Esophagus muscularis mucosa (tissue), 4 donors: ENCODE measurements at regions not wholly inside any gene's neighbourhood (a gene's known extent, or its start where the extent isn't known, plus 50 kb on each side); places are given as distances from the start of the nearest gene placed in this dataset.

Experiments
- DNase-seq: peaks from one replicate; pipeline ENCODE4 v3.0.0-alpha.2; 2017; ENCODE audit errors: extremely low spot score
- H3K27ac ChIP-seq, 4 donors: fragments of 200-600 bp; sonication (generic); replicated peaks in 1 of 4; 1 replicate in 3 of 4; 2 replicates in 1 of 4; pipeline ENCODE4 v1.5.1; 2016 to 2019; ENCODE audit warnings: mild to moderate bottlenecking in 1 of 4
- H3K27me3 ChIP-seq, 4 donors: fragments of 200-600 bp; sonication (generic); one replicate each; pipeline versions ENCODE4 v1.5.1 to v1.6.0; 2016 to 2019
- H3K36me3 ChIP-seq, 4 donors: fragments of 200-600 bp; sonication (generic); one replicate each; pipeline ENCODE4 v1.5.1; 2016 to 2019
- H3K4me1 ChIP-seq, 4 donors: fragments of 200-600 bp; sonication (generic); one replicate each; pipeline ENCODE4 v1.5.1; 2016 to 2019
- H3K4me3 ChIP-seq, 4 donors: fragments of 200-600 bp; sonication (generic); 1 replicate in 2 of 4; 2 replicates in 2 of 4; pipeline ENCODE4 v1.5.1; 2016 to 2019; ENCODE audit warnings: mild to moderate bottlenecking in 4 of 4, moderate library complexity in 1 of 4
- H3K9me3 ChIP-seq, 4 donors: fragments of 200-600 bp; sonication (generic); 1 replicate in 3 of 4; 2 replicates in 1 of 4; pipeline ENCODE4 v1.5.1; 2016 to 2019
- EP300 ChIP-seq: sonication (generic); formaldehyde crosslinking; IDR thresholded peaks from one replicate; pipeline ENCODE4 v1.6.1; 2017; ENCODE audit warnings: antibody characterized with exemption
- POLR2A ChIP-seq: fragments of 450-650 bp; IDR thresholded peaks from one replicate; pipeline ENCODE4 v1.6.1; 2017; ENCODE audit warnings: antibody characterized with exemption, moderate library complexity, mild to moderate bottlenecking, low read depth
- POLR2AphosphoS5 ChIP-seq, 2 donors: sonication (generic); formaldehyde crosslinking; IDR thresholded peaks; one replicate each; pipeline ENCODE4 v1.6.1; 2017; ENCODE audit warnings: antibody characterized with exemption in 2 of 2
- WGBS: methylation state at CpG from one replicate; pipeline ENCODE4 v1.1.5; 2018; 5-methylcytosine and 5-hydroxymethylcytosine counted together
- intact Hi-C: fragments of 100-400 bp; cut with DNase I; formaldehyde crosslinking; loops from one replicate; pipeline ENCODE4 v1.15.1; 2023
- TF ChIP-seq, protein P1 (sequence below), 3 experiments: fragments of 200-600 bp in 2 of 3; fragments of 450-650 bp in 1 of 3; sonication (generic) in 2 of 3; IDR thresholded peaks; one replicate each; pipeline ENCODE4 v1.5.1; 2017 to 2019; ENCODE audit warnings: antibody characterized with exemption in 3 of 3, mild to moderate bottlenecking in 2 of 3, moderate library complexity in 1 of 3

DNA sequence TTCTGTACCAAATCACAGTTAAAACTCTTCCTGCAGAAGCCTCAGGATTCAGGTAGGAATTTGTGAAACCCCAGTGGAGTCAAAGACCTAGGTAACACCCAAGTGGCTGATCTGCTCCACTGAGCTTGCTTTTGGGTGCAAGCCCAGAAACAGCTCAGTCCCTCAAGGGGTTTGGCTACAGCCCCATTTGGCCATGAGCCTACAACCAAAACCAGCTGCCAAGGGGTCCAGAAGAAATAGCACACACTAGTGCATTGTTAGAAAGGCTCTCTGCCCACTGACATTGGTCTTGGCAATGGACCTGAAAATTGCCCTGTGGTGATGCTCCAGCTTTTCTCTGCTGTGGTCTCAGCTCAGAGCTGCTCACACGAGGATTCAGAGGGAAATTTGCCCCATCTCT, 577.4 kb upstream of the INTU start:
- H3K27me3 ChIP-seq = no peaks in the 10 kb centered on the region
- H3K9me3 ChIP-seq = peaks cover 0 to 19% (median 12%) of the 10 kb centered on the region in 4 donors
- H3K27ac ChIP-seq = no peak overlapping the region
- no peak overlapping the region for H3K4me3 ChIP-seq
- no CpG with 5 or more reads among the region's 1 CpG for WGBS
- intact Hi-C loops = no loop called here
- DNase-seq = no peak
- H3K36me3 ChIP-seq = no peaks in the 10 kb centered on the region
- H3K4me1 ChIP-seq = no peaks in the 10 kb centered on the region
- TF ChIP-seq EP300 (no peak), POLR2AphosphoS5 (IDR thresholded peaks at IDR 0.05) (no peak), POLR2A (no peak)
- TF ChIP-seq, protein P1, sequence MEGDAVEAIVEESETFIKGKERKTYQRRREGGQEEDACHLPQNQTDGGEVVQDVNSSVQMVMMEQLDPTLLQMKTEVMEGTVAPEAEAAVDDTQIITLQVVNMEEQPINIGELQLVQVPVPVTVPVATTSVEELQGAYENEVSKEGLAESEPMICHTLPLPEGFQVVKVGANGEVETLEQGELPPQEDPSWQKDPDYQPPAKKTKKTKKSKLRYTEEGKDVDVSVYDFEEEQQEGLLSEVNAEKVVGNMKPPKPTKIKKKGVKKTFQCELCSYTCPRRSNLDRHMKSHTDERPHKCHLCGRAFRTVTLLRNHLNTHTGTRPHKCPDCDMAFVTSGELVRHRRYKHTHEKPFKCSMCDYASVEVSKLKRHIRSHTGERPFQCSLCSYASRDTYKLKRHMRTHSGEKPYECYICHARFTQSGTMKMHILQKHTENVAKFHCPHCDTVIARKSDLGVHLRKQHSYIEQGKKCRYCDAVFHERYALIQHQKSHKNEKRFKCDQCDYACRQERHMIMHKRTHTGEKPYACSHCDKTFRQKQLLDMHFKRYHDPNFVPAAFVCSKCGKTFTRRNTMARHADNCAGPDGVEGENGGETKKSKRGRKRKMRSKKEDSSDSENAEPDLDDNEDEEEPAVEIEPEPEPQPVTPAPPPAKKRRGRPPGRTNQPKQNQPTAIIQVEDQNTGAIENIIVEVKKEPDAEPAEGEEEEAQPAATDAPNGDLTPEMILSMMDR (IDR thresholded peaks at IDR 0.05) = no peak

DNA sequence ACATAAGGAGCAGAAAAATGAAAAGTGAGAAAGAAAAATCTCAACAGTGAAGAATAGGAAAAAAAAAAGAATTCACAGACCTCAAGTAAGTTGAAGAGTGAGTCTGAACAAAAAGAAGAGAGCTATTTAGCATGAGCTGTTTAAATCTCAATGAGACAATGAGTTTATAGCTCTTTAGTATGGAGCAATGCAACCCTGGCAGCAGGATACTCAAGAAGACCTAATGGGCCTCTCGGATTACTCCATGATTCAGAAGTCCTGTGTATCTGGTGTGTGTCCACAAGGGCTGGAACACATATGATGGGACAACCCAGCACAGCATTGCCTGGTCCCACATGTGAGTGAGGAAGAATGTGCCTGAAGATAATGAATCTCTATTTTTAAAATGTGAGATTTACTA, 563.1 kb upstream of the INTU start:
- DNase-seq = no peak
- H3K4me3 ChIP-seq = no peak overlapping the region
- no peak for TF ChIP-seq POLR2AphosphoS5 (IDR thresholded peaks at IDR 0.05)
- no peak for TF ChIP-seq POLR2A
- TF ChIP-seq, protein P1 (IDR thresholded peaks at IDR 0.05) = no peak
- no peak for TF ChIP-seq EP300
- no peaks in the 10 kb centered on the region for H3K4me1 ChIP-seq
- 88% methylated on average over 1 of the region's 1 CpG for WGBS
- no peak overlapping the region for H3K27ac ChIP-seq
- H3K9me3 ChIP-seq = no peaks in the 10 kb centered on the region
- H3K27me3 ChIP-seq = no peaks in the 10 kb centered on the region
- intact Hi-C loops = no loop called here
- no peaks in the 10 kb centered on the region for H3K36me3 ChIP-seq

DNA sequence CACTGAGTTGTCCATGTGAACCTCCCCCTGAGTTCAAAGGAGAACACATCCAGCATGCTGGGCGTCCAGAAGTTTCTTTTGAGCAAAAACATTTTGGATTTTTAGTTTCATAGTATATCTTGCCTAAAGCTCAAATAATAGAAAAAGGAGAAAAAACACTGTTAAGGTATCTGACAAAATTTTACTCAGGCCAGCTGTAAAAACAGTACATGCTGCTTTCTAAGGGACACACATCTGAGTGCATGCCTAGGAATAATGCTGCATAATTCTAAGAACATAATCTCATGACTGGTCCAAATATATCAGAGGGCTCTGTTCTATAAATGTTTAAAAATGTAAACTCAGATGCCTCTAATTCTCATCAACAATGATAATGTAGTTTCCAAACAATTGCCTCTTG, 561.3 kb upstream of the INTU start:
- Histone ChIP-seq H3K36me3 (no peaks in the 10 kb centered on the region), H3K27ac (no peak overlapping the region), H3K4me3 (no peak overlapping the region), H3K27me3 (no peaks in the 10 kb centered on the region), H3K4me1 (no peaks in the 10 kb centered on the region), H3K9me3 (no peaks in the 10 kb centered on the region)
- intact Hi-C loops = no loop called here
- TF ChIP-seq POLR2A (no peak), POLR2AphosphoS5 (IDR thresholded peaks at IDR 0.05) (no peak), EP300 (no peak)
- TF ChIP-seq, protein P1 (IDR thresholded peaks at IDR 0.05) = no peak
- 83% methylated on average over 1 of the region's 1 CpG for WGBS
- no peak for DNase-seq

DNA sequence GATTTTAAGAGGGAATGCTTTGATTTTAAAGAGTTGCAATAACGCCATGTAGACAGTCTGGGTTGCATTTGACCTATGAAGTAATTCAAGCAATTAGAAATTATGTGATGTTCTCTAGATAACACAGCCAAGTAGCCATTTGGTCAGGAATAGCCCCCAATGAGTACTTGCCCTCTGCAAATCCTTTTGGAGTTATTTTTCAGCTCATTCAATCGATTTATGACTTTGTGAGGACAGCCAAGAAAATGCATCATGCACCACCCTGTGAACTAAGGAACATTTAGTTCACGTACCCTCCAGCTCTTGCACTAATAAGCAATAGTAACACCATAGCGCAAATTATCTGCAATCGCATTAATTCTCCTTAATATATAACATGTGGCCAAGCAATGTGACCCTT, 552.6 kb upstream of the INTU start:
- H3K4me3 ChIP-seq = no peak overlapping the region
- no peaks in the 10 kb centered on the region for H3K4me1 ChIP-seq
- 88% methylated on average over 5 of the region's 5 CpGs for WGBS
- TF ChIP-seq EP300 = no peak
- TF ChIP-seq POLR2A = no peak
- TF ChIP-seq POLR2AphosphoS5 (IDR thresholded peaks at IDR 0.05) = no peak
- TF ChIP-seq, protein P1 (IDR thresholded peaks at IDR 0.05) = no peak
- H3K9me3 ChIP-seq = no peaks in the 10 kb centered on the region
- intact Hi-C loops = no loop called here
- no peak overlapping the region for H3K27ac ChIP-seq
- H3K36me3 ChIP-seq = no peaks in the 10 kb centered on the region
- DNase-seq = no peak
- no peaks in the 10 kb centered on the region for H3K27me3 ChIP-seq

DNA sequence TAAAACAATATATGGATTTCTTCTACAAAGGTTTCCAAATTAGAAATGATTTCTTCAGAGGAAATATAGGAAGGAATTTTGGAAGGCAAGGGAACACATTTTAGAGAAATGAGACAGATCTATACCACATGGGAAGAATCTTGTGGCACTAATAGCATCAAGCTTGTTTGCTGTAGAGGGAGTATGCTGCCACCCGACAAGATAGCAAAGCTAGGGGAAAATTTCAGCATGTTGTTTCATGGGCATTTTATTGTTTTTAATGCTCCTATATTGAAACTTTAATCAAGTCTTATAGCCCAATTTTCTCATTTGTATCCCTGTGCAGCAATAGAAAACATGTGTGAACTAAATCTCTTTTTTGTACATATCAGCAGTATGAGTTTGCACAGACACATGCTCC, 551.7 kb upstream of the INTU start:
- TF ChIP-seq EP300 (no peak), POLR2A (no peak), POLR2AphosphoS5 (IDR thresholded peaks at IDR 0.05) (no peak)
- TF ChIP-seq, protein P1 (IDR thresholded peaks at IDR 0.05) = no peak
- WGBS = 100% methylated on average over 1 of the region's 1 CpG
- Histone ChIP-seq H3K9me3 (no peaks in the 10 kb centered on the region), H3K27ac (no peak overlapping the region), H3K36me3 (no peaks in the 10 kb centered on the region), H3K4me1 (no peaks in the 10 kb centered on the region), H3K4me3 (no peak overlapping the region), H3K27me3 (no peaks in the 10 kb centered on the region)
- intact Hi-C loops = no loop called here
- no peak for DNase-seq
